Right lobe of liver (tissue), 4 donors: ENCODE measurements at regions not wholly inside any gene's neighbourhood (a gene's known extent, or its start where the extent isn't known, plus 50 kb on each side); places are given as distances from the start of the nearest gene placed in this dataset.

ENCODE experiments used
- CTCF ChIP-seq, 4 donors: fragments of 200-600 bp in 3 of 4; fragments of 450-650 bp in 1 of 4; IDR thresholded peaks; one replicate each; pipeline versions ENCODE4 v1.5.1 to v1.8.0; 2016 to 2022; ENCODE audit warnings: antibody characterized with exemption in 4 of 4, mild to moderate bottlenecking in 2 of 4
- POLR2A ChIP-seq: fragments of 450-650 bp; IDR thresholded peaks from one replicate; pipeline ENCODE4 v1.6.1; 2017; ENCODE audit warnings: antibody characterized with exemption, mild to moderate bottlenecking
- donor health status: DM: no; HTN: no; CAD: no.
- donor health status: DM: no; HTN: no; CAD: no.
- donor health status: DM: no; HTN: yes; CAD: no.

GRCh38 chr3:144079634-144080033 is 108.0 kb downstream of the DIPK2A start:
- peak in 2 of 4 donors; percentile 10 to 29 for TF ChIP-seq CTCF (IDR thresholded peaks at IDR 0.05)
- TF ChIP-seq POLR2A: no peak
